ENCODE measurements at regions not wholly inside any gene's neighbourhood (a gene's known extent, or its start where the extent isn't known, plus 50 kb on each side); places are given as distances from the start of the nearest gene placed in this dataset.
"Not testable (repeated sequence)": the region's sequence is repeated elsewhere in the genome, so short reads cannot be mapped to it uniquely, and the experiment has no call there.

- TF ChIP-seq POLR2A (IDR thresholded peaks at IDR 0.05; ENCODE audit: low read length) (no peak), GATA1 (IDR thresholded peaks at IDR 0.05; ENCODE audit: low read depth, low read length) (no peak)
- DNase-seq = no peak
These were observed 80.7 kb upstream of the CCDC167 start for GRCh38 chr6:37580176-37580955.

- no peak for DNase-seq
These were observed 79.9 kb upstream of the CCDC167 start for GRCh38 chr6:37579444-37580067.

GRCh38 chr6:37578104-37578503, 78.4 kb upstream of the CCDC167 start:
- DNase-seq = no peak
- TF ChIP-seq GATA1 (IDR thresholded peaks at IDR 0.05; ENCODE audit: low read depth, low read length) = no peak

More at GRCh38 chr6:37579444-37580067, 79.9 kb upstream of the CCDC167 start:
- TF ChIP-seq GATA1 (IDR thresholded peaks at IDR 0.05; ENCODE audit: low read depth, low read length) = no peak
- TF ChIP-seq POLR2A (IDR thresholded peaks at IDR 0.05; ENCODE audit: low read length) = no peak

GRCh38 chr6:37576336-37576737, 76.6 kb upstream of the CCDC167 start:
- no peak for TF ChIP-seq POLR2A (IDR thresholded peaks at IDR 0.05; ENCODE audit: low read length)
- no peak for TF ChIP-seq GATA1 (IDR thresholded peaks at IDR 0.05; ENCODE audit: low read depth, low read length)

GRCh38 chr6:37575221-37575620, 75.5 kb upstream of the CCDC167 start:
- DNase-seq = no peak
- TF ChIP-seq POLR2A (IDR thresholded peaks at IDR 0.05; ENCODE audit: low read length) = no peak

More at GRCh38 chr6:37576336-37576737, 76.6 kb upstream of the CCDC167 start:
- no peak for DNase-seq

- no peak for DNase-seq
- TF ChIP-seq GATA1 (IDR thresholded peaks at IDR 0.05; ENCODE audit: low read depth, low read length) (no peak), POLR2A (IDR thresholded peaks at IDR 0.05; ENCODE audit: low read length) (no peak)
These were observed 72.6 kb upstream of the CCDC167 start for GRCh38 chr6:37572334-37572733.

GRCh38 chr6:37570482-37571133, 70.9 kb upstream of the CCDC167 start:
- DNase-seq = no peak
- TF ChIP-seq GATA1 (IDR thresholded peaks at IDR 0.05; ENCODE audit: low read depth, low read length) (no peak), POLR2A (IDR thresholded peaks at IDR 0.05; ENCODE audit: low read length) (no peak)

- no peak for TF ChIP-seq POLR2A (IDR thresholded peaks at IDR 0.05; ENCODE audit: low read length)
- DNase-seq = no peak
These were observed 70.2 kb upstream of the CCDC167 start for GRCh38 chr6:37569743-37570481.

- TF ChIP-seq GATA1 (IDR thresholded peaks at IDR 0.05; ENCODE audit: low read depth, low read length) (no peak), POLR2A (IDR thresholded peaks at IDR 0.05; ENCODE audit: low read length) (no peak)
- no peak for DNase-seq
These were observed 69.6 kb upstream of the CCDC167 start for GRCh38 chr6:37569317-37569716.

- no peak for TF ChIP-seq GATA1 (IDR thresholded peaks at IDR 0.05; ENCODE audit: low read depth, low read length)
- TF ChIP-seq POLR2A (IDR thresholded peaks at IDR 0.05; ENCODE audit: low read length) = no peak
- DNase-seq = no peak
These were observed 67.3 kb upstream of the CCDC167 start for GRCh38 chr6:37566950-37567349.

GRCh38 chr6:37566111-37566949, 66.6 kb upstream of the CCDC167 start:
- peak; percentile 50 to 63 for DNase-seq
- no peak for TF ChIP-seq GATA1 (IDR thresholded peaks at IDR 0.05; ENCODE audit: low read depth, low read length)
- TF ChIP-seq POLR2A (IDR thresholded peaks at IDR 0.05; ENCODE audit: low read length) = no peak

- TF ChIP-seq POLR2A (IDR thresholded peaks at IDR 0.05; ENCODE audit: low read length) (no peak), GATA1 (IDR thresholded peaks at IDR 0.05; ENCODE audit: low read depth, low read length) (no peak)
- DNase-seq = no peak
These were observed 65.8 kb upstream of the CCDC167 start for GRCh38 chr6:37565267-37566110.

GRCh38 chr6:37562926-37563288, 63.2 kb upstream of the CCDC167 start:
- not testable (repeated sequence) for DNase-seq
